HL-60/S4 treated with phorbol 12-myristate 13-acetate at 8.2 ng/mL for 4 days and 3 days (cell line): ENCODE measurements at regions not wholly inside any gene's neighbourhood (a gene's known extent, or its start where the extent isn't known, plus 50 kb on each side); places are given as distances from the start of the nearest gene placed in this dataset.
"Not testable (repeated sequence)": the region's sequence is repeated elsewhere in the genome, so short reads cannot be mapped to it uniquely, and the experiment has no call there.

ENCODE experiments used
- in situ Hi-C: fragments of 300-500 bp; cut with MboI; formaldehyde crosslinking; loops from 2 replicates; pipeline ENCODE4 v1.15.0; 2022; ENCODE audit warnings: low sequenced_read_pairs

DNA sequence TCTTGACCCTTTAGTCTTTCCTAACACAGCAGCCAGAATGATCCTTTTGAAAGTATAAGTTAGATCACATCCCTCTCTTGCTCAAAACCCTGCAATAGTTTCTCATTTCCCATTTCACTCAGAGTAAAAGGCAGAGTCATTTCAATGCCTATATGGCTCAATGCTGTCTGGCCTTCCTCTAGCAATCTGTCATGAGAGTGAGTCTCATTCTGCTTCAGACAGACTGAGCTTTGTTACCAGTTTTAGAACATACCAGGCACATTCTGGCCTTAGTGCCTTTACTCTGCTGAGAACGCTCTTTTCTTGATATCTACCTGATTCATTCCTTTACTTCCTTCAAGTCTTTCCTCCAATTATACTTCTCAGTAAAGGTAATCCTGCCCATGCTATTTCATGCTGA, 372.8 kb upstream of the PKN2 start:
- in situ Hi-C loops: no loop called here

DNA sequence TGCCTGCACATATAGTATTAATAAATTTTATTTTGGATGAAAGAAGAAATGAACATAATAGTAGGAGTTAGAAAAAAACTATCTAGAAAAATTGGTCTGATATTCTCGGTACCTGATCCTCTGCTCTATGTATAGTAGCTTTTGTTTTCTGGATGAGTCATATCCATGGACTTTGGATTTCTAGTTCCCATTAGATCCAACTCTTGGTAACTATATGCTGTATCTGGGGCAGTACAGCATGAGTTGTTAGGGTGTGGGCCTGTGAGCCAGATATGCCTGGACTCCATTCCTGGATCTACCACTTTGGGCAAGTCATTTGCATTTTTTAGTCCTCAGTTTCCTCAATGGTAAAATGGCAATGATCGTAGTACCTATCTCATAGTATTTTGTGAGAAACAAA, 372.2 kb upstream of the PKN2 start:
- in situ Hi-C loops: no loop called here

DNA sequence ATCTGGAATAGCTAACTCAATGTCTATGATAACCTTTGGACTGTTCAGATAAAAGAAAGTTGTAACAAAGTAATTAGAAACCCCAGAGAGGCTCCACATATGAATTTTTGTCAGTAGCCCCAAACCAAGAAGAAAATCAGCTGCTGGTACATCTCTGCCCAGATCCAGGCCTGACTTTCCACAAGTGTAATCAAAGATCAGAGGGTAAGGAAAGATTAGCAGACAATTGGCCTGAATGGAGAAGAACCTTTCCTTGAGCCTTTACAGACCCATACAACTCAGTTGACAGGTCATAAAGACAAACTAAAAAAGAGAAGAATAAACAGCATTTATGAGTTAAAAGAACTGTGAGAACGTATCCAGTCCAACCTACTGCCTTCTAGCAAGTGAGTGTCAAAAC, 366.7 kb upstream of the PKN2 start:
- in situ Hi-C loops: no loop called here

DNA sequence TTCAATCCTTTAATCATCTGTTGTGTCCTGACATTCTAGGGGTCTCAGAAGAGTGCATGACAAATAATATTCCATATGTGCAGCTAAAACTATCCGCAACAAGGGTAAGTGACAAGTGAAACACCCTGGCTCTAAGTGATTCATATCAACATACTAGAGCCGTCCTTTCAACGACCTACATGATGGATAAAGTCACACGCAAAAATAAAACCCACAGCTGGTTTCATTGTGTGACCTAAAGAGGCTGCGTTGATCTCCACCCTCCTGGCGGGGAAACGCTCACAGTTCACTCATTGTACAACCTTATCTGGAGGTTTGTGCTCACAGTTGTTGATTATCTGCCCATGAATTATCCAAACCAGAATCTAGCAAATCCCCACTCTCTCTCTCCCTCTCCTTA, 365.3 kb upstream of the PKN2 start:
- in situ Hi-C loops: no loop called here

DNA sequence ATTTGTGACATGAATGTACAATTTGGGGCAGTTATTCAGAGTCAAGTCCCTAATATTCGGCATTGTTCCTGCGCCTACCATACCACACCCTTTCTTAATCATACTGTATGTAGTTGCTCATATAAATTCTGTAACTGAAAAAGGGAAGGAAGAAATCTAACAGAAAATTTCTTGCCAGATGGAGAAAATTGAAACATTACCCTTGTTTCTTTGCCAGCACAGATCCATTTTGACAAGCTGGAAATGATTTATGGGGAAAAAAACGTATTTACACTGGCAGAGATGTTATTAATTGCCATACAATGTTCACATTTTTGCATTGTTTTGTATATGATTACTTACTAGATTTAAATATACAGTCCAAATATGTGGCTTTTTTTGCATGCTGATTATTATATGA, 363.8 kb upstream of the PKN2 start:
- in situ Hi-C loops: no loop called here

DNA sequence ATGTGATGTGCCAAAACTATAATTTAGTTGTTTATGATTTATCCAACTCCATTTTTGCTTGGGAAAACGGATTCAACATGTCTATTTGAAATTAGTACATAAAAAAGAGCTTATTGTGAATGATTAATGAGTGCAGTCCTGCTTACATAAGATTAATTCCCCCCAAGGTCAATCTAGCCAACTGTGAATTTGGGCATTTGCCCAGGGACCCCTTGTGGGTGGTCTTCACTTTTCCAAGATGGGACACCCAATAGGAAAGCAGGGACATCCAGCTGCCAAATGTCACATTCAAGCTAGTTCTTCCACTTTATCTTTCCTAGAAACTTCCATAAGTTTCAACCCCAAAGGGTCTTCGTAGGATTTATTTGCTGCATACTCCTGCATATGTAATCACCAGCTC, 362.4 kb upstream of the PKN2 start:
- in situ Hi-C loops: no loop called here

DNA sequence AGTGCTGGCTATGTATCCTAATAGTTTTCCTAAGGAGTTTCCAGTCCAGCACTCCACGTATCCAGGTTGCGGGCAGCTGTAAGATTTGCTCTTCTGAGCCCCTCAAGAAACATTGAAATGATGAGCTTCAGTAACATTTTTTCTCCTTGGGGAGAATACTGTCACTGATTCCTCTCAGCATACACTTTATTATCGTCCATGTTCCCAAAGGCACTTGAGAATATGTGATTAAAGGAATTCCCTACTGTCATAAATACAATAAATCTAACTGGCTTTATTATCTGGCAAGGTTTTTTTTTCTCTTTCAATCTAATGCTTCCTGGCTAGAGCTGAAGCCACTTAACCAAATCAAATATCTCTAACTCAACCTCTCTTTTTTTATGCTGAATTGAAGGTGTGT, 359.2 kb upstream of the PKN2 start:
- in situ Hi-C loops: no loop called here

DNA sequence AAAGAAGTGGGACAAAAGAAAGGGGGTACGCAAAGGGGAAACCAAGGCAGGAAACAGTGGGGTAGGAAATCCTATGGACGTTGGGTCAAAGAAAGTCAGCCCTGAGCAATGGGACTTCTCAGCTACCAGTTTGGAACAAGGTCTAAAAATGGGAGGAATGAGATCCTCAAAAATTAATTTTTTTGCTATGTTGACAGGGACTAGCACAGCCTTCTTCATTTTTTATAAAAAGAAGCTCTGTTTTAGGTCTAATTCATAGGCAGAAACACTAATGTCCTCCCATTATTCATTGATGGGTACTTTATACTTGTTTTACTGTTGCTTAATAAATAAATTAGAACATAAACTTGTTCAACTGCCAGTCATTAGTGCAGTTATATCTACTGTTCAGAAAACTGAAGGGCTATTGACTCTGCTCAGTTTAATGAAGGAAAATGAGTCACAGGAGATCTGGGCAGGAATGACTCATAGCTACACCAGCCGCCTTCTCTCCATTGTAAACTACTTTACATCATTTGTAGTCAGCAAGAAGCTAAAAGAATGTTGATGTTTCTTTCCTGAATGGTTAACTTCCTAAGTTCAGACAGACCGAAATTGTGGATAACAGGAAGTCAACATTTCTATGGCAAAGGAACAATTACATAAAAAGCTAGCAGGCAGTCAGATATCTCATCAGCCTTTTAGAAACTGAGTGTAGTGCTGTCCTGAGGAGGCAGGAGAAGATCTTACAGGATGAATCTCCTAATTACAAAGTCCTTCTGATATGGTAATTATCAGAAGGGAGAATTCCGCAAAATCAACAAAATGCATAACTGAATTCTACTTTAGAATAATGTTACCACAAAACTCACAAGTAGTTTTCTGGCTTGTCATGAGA, 356.4 kb upstream of the PKN2 start:
- in situ Hi-C loops: no loop called here

DNA sequence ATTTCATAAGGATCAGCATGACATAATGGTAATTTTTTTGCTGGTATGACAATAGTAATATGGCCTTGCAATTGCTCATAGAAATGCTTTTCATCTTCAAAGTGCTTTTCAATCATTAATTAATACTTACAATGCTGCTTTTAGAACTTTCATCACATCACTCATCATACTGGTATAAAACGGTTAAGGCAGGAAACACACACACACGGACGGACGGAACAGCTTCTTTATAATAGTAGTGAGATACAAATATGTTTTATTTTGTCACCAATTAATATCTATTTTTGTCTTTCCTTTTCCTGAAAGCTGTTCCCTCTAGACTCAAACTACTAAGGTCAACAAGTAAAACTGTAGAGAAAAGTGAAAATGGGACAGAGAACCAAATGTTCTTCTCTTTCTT, 353.9 kb upstream of the PKN2 start:
- in situ Hi-C loops: no loop called here

DNA sequence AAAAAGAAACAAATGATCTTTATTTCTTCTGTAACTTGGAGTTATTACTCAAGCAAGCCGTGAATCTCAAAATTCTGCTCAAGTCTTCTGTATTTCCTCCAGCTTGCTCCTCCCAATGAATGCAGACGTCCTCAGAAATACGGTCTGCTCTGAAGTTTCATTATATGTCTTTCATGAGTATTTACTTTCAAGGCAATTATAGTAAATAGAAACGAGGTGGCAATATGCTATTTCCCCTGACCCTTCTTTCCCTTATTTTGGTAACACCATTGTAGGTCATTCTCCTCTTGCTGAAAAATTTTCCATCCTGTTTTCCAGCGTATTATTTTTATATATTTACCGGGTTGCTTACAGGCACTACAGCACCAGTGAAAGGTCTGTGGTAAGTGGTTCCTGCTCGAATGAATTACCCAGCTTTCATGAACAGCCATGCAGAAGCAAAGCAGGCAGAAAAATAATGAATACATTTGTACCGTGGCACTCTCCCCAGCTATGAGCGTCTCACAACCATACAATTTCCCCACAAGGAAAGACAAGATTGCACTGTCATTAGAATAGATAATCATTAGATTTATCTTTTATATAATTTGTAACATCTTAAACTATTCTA, 350.9 kb upstream of the PKN2 start:
- in situ Hi-C loops: no loop called here

DNA sequence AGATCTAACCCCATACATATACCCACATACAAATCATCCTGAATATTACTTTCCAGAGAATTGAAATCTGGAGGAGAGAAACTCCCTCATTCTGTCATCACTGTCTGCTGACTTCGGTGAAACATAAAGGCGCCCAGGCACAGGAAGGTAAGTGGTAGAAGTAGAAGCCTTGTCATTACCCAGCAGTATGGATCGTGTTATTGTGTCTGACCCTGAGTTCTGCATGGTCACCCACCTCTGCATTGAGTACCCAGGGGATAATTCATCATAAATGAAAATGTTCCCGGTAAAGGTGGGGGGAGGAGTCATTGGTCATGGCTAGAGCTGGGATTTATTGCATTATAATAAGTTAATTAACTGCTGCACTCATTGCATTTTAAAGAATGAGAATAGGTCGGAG, 342.6 kb upstream of the PKN2 start:
- in situ Hi-C loops: no loop called here

DNA sequence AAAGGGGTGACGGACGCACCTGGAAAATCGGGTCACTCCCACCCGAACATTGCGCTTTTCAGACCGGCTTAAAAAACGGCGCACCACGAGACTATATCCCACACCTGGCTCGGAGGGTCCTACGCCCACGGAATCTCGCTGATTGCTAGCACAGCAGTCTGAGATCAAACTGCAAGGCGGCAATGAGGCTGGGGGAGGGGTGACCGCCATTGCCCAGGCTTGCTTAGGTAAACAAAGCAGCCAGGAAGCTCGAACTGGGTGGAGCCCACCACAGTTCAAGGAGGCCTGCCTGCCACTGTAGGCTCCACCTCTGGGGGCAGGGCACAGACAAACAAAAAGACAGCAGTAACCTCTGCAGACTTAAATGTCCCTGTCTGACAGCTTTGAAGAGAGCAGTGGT, 342.0 kb upstream of the PKN2 start:
- in situ Hi-C loops: not testable (repeated sequence)

DNA sequence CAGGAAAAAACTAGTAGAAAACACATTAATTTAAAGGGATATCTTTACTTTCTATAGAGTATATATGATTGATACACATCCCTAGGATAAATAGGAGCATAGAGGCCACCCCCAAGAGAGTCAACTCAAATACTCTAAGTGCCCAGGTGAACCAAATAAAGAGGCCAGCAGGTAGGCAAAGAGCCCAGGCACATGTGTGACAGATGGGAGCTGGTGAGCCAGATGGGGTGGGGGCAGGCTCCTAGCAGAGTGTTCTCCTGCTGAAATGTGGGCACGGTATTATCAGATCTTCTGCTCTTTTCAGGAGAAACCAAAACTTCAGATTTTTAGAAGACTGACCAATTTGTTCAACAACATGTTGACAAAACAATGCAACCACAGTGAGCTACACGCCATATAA, 333.4 kb upstream of the PKN2 start:
- in situ Hi-C loops: no loop called here

DNA sequence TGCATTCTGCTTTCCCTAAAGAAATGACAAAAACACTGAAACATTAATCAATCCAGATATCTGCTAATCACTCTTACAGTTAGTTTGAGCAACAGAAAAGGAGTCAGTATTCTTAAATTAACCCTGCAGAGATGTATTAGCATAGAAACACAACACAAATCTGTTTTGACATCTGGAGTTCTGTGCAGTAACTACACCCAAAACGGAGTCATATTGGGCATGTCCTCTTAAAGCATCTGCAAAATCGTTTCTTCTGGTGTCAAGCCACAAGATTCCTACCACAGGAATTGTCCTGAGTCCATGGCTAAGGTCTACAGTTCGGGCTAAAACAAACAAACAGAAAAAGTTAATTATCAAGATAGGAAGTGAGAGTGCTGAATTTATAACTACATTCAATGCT, 332.1 kb upstream of the PKN2 start:
- in situ Hi-C loops: no loop called here

DNA sequence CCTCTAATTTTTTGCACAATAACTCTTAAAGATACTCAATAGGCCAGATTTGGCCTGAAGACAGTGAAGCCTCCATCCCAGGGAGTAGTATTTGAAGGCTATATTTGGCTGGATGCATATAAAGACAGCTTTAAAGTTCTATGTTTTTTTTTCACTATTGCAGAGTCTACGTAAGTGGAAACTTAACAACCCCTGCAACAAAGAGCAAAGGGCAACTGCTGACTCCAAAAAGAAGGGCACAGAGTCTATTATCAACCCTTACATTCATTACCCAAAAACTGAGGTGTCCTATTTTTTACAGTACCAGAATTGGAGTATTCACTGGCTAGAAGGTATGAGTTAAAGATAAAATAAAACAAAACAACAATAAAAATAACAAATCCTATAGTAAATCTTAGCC, 329.8 kb upstream of the PKN2 start:
- in situ Hi-C loops: no loop called here

DNA sequence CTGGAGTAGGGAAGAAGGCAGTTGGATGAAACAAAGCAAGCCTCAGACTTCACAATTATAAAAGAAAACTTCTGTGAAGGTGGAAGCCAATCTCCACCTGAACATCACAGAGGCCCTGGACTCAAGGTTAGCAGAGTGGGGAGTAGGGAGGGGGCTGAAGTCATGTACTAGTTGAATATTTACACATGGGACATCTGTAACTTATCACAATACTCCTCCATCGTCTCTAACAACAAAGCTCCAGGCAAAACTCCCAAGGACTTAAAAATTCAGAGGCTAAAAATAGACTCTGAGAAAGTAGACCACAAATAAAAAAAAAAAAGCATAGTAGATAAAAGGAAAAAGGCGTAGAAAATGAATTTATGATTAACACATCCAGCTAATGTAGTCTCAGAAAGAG, 326.3 kb upstream of the PKN2 start:
- in situ Hi-C loops: no loop called here

DNA sequence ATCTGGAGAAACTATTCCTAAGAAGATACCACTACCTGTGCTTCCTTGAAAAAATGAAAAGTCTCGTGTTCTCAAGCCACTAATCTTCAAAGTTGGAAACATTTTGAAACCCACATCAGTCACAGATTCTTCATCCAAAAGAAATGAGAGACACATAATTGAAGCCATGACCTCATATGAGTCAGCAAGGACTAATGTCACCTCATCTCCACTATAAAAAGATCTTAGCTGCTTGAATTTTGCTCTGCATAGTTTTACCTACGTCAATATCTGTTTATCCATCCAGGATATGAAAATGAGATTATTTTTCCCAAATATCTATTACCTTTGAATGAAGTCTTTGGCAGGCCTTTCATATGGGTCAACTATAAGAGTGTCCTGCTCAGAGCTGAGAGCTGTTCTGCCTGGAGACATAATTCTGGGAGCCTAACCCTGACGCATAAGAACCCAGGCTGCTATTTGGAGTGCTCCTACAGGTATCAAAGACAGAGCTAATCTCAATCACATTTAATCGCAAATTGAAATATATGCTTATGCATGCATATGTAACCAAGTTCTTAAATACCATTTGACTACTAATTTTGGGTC, 312.5 kb upstream of the PKN2 start:
- in situ Hi-C loops: no loop called here

DNA sequence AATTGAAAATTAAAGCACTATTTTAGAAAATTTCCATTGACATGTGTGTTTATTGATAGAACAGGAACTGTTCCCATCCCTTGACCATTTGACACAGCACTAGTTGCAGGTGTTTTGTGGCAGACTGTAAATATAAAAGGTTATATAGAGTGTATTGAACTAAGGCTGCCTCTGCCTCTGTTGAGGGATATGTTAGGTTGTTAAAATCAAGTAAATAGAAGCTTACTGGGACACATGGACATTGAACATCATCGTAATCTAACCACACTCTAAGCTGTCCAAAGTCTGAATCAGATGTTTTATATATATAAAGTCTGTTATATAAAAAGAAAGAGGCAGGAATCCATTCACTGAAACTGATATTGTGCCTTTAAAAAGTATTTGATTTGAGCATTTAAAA, 308.1 kb upstream of the PKN2 start:
- in situ Hi-C loops: no loop called here

DNA sequence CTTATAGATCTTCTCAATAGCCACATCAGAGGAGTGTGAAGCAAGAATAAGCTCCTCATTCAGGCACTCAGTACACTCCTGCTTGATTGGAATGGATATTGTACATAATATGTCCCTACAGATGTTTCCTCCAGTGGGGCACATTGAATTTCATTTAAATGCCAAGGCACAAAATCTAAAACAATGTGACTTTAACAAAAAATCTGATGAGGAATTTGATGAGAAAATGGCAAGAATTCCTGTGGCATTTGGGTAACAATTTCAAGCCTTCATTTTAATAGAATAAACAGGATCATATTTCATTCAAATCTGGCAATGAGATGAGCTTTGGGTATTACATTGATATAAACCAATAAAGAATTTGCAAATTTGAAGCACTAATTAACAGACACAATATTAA, 307.7 kb upstream of the PKN2 start:
- in situ Hi-C loops: no loop called here

DNA sequence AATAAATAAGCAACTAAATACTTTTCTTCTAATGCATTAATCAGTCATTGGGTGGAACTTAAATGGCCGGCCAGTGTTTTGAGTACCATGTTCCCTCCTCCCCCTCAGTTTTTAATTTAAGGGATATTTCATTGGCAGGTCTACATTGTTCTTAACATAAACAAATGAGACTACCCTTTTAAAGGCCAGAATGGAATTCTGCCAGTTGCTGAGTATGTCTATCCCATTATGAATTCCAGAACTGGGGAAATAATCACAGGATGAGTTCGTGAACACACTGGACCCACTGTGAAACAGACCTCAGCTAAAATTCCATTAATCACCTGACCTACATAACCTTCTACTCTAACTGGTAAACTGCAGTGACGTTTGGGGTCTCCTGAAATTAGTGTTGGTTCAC, 305.5 kb upstream of the PKN2 start:
- in situ Hi-C loops: no loop called here

DNA sequence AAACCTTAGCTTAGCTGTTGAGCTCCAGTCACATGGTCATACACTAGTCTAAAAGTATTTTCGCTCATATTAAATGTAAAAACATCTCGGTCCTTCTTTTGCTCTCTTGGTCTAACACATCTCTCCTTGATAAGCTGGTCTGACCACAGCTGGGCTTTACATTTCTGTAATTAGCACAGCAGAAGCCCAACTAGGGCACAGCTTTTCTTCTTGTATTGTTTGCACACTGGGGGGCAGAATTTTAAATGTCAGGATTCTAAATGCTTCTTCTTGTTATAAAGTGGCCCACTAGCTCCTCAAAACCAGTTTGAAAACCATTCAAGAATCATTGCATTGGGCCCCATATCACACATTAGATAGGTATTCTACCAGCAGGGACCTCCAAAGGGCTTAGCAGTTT, 289.1 kb upstream of the PKN2 start:
- in situ Hi-C loops: no loop called here

DNA sequence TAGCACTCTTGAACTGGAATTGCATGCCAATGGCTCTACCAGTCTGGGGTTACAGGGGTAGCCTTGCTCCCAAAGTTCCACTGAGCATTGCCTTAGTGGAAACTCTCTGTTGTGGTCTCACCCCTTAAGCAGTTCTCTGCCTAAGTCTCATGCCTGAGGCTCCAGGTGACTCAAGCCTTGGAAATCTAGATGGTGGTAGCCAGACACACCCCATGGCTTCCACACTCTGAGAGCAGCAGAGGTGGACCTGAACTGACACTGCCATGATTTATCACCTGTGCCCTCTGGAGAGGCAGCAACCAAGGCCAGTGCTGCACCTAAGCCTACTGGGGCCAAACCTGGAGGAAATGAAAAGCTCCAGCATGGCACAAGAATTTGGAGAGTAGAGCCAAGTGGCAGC, 285.7 kb upstream of the PKN2 start:
- in situ Hi-C loops: no loop called here
